ENCODE measurements at regions not wholly inside any gene's neighbourhood (a gene's known extent, or its start where the extent isn't known, plus 50 kb on each side); places are given as distances from the start of the nearest gene placed in this dataset.

DNA sequence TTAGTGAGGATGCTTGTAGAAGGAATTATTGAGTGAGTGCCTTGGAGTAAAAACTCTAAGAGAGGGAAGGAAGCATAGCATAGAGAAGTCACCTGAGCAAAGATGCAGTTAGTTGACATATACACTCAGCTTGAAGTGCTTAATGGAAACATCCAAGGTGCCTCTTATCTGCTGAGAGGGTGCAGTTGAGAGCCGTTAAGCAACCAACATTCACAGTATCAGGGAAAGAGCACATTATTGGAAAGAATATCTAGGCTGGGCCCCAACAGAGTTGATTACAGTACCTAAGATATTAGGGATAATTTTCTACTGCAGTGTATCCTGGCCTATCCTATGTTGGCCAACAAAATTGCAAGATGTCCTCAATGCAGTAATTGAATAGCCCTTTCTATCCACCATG lies 302.0 kb downstream of the ETV1 start:
- Histone ChIP-seq H3K4me3 (no peak overlapping the region), H3K4me1 (replicated peaks; ENCODE audit: insufficient read depth) (no peaks in the 10 kb centered on the region), H3K9me2 (ENCODE audit: insufficient read depth) (no peaks in the 10 kb centered on the region), H4K20me1 (ENCODE audit: insufficient read depth) (no peaks in the 10 kb centered on the region), H3K9me3 (ENCODE audit: insufficient read depth, low read depth) (no peaks in the 10 kb centered on the region), H3K4me2 (no peak overlapping the region), H3K27me3 (ENCODE audit: insufficient read depth, low read depth) (no peaks in the 10 kb centered on the region), H3F3A (ENCODE audit: insufficient read depth, low read depth) (no peaks in the 10 kb centered on the region), H3K36me3 (ENCODE audit: low read depth) (no peaks in the 10 kb centered on the region), H3K27ac (no peak overlapping the region), H3K79me2 (ENCODE audit: low read depth) (no peaks in the 10 kb centered on the region), H2AFZ (no peak overlapping the region)
- ChIA-PET POLR2A (ENCODE audit: unreplicated experiment) (no interaction called here), CTCF (no interaction called here)
- TF ChIP-seq, protein P1, sequence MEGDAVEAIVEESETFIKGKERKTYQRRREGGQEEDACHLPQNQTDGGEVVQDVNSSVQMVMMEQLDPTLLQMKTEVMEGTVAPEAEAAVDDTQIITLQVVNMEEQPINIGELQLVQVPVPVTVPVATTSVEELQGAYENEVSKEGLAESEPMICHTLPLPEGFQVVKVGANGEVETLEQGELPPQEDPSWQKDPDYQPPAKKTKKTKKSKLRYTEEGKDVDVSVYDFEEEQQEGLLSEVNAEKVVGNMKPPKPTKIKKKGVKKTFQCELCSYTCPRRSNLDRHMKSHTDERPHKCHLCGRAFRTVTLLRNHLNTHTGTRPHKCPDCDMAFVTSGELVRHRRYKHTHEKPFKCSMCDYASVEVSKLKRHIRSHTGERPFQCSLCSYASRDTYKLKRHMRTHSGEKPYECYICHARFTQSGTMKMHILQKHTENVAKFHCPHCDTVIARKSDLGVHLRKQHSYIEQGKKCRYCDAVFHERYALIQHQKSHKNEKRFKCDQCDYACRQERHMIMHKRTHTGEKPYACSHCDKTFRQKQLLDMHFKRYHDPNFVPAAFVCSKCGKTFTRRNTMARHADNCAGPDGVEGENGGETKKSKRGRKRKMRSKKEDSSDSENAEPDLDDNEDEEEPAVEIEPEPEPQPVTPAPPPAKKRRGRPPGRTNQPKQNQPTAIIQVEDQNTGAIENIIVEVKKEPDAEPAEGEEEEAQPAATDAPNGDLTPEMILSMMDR (conservative IDR thresholded peaks at IDR 0.05): no peak
- TF ChIP-seq EZH2 (IDR thresholded peaks at IDR 0.05; ENCODE audit: low read depth): no peak
- intact Hi-C loops (cut with micrococcal nuclease; ENCODE audit: unreplicated experiment): no loop called here
- BruUV-seq (replicated peaks): no TSS peak
- no peak for DNase-seq

DNA sequence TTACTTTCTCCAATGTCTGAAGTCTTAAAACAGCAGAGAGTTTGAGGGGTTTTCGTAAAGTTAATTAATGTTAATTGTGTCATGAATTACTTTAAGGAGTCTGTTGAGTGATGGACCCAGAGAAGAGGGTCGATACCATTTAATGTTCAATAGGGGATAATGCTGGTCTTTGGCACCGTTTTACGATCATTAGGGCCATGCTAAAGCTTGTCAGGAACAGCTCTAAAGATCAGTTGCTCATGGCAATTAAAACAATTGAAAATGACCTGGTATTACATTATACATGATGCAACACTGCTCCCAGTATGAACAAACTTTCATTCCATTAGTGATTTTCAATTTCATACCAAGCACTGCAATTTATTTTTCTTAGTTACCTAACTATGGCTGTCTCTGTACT lies 296.9 kb downstream of the ETV1 start:
- BruUV-seq (replicated peaks): no TSS peak
- ChIA-PET CTCF (no interaction called here), POLR2A (ENCODE audit: unreplicated experiment) (no interaction called here)
- H3K36me3 ChIP-seq (ENCODE audit: low read depth): no peaks in the 10 kb centered on the region
- H3K9me2 ChIP-seq (ENCODE audit: insufficient read depth): no peaks in the 10 kb centered on the region
- H3K9me3 ChIP-seq (ENCODE audit: insufficient read depth, low read depth): no peaks in the 10 kb centered on the region
- H3F3A ChIP-seq (ENCODE audit: insufficient read depth, low read depth): no peaks in the 10 kb centered on the region
- no peak overlapping the region for H3K4me3 ChIP-seq
- intact Hi-C loops (cut with micrococcal nuclease; ENCODE audit: unreplicated experiment): no loop called here
- no peak overlapping the region for H2AFZ ChIP-seq
- DNase-seq: no peak
- TF ChIP-seq, protein P1 (conservative IDR thresholded peaks at IDR 0.05): no peak
- no peak for TF ChIP-seq EZH2 (IDR thresholded peaks at IDR 0.05; ENCODE audit: low read depth)
- H3K27ac ChIP-seq: no peak overlapping the region
- H4K20me1 ChIP-seq (ENCODE audit: insufficient read depth): no peaks in the 10 kb centered on the region
- H3K27me3 ChIP-seq (ENCODE audit: insufficient read depth, low read depth): no peaks in the 10 kb centered on the region
- no peak overlapping the region for H3K4me2 ChIP-seq
- no peaks in the 10 kb centered on the region for H3K79me2 ChIP-seq (ENCODE audit: low read depth)
- no peaks in the 10 kb centered on the region for H3K4me1 ChIP-seq (replicated peaks; ENCODE audit: insufficient read depth)

DNA sequence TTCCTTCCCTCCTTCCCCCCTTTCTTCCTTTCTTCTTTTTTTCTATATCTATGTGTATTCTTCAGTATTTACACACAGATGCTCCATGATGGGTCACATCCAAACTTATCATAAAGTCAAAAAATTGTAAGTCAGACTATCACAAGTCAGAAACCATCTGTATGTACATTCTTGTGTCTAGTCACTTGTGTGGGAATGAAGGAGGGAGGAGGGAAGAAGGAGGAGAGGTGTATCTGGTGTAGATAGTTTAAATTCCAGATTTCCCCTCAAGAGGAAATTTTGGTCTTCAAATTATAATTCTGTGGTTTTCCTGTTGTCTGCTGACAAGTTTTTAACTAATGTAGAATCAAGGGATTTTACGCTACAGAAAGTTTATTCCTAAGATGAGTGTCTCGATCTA lies 287.2 kb downstream of the ETV1 start:
- ChIA-PET CTCF (no interaction called here), POLR2A (ENCODE audit: unreplicated experiment) (no interaction called here)
- H2AFZ ChIP-seq: no peak overlapping the region
- no peaks in the 10 kb centered on the region for H3F3A ChIP-seq (ENCODE audit: insufficient read depth, low read depth)
- H3K4me2 ChIP-seq: no peak overlapping the region
- H3K79me2 ChIP-seq (ENCODE audit: low read depth): no peaks in the 10 kb centered on the region
- intact Hi-C loops (cut with micrococcal nuclease; ENCODE audit: unreplicated experiment): no loop called here
- DNase-seq: no peak
- no peaks in the 10 kb centered on the region for H3K27me3 ChIP-seq (ENCODE audit: insufficient read depth, low read depth)
- H4K20me1 ChIP-seq (ENCODE audit: insufficient read depth): no peaks in the 10 kb centered on the region
- no peak overlapping the region for H3K4me3 ChIP-seq
- no peaks in the 10 kb centered on the region; the same call in 1 of the 2 replicates for H3K9me2 ChIP-seq (ENCODE audit: insufficient read depth)
- no peak for TF ChIP-seq EZH2 (IDR thresholded peaks at IDR 0.05; ENCODE audit: low read depth)
- TF ChIP-seq, protein P1 (conservative IDR thresholded peaks at IDR 0.05): no peak
- no peaks in the 10 kb centered on the region for H3K36me3 ChIP-seq (ENCODE audit: low read depth)
- H3K4me1 ChIP-seq (replicated peaks; ENCODE audit: insufficient read depth): no peaks in the 10 kb centered on the region
- no peak overlapping the region for H3K27ac ChIP-seq
- no TSS peak for BruUV-seq (replicated peaks)
- H3K9me3 ChIP-seq (ENCODE audit: insufficient read depth, low read depth): no peaks in the 10 kb centered on the region

Measured in PC-9 (cell line).